B cell (primary cell): ENCODE measurements at regions not wholly inside any gene's neighbourhood (a gene's known extent, or its start where the extent isn't known, plus 50 kb on each side); places are given as distances from the start of the nearest gene placed in this dataset.

Experiments
- ATAC-seq: fragments of 200-7000 bp; cut with Tn5 transposase; one replicate; pipeline ENCODE4 v1.10.0; 2021; ENCODE audit warnings: low read depth, mild to moderate bottlenecking, moderate number of reproducible peaks, moderate library complexity
- CTCF ChIA-PET: fragments of 350-600 bp; sonication (Branson Sonifier 250); formaldehyde crosslinking; loops from one replicate; lab custom pipeline; 2021; ENCODE audit warnings: antibody characterized with exemption, inconsistent platforms; lab: Charles Lee
- POLR2A ChIA-PET: fragments of 350-600 bp; sonication (Branson Sonifier 250); formaldehyde crosslinking; loops from one replicate; lab custom pipeline; 2021; ENCODE audit warnings: antibody characterized with exemption; lab: Charles Lee
- DNase-seq: peaks from one replicate; pipeline ENCODE4 v3.0.0; 2013
- H2AFZ ChIP-seq: 2 replicates; pipeline ENCODE4 v1.6.1; 2012; ENCODE audit warnings: mild to moderate bottlenecking, low read depth, low read length; ENCODE audit not compliant: insufficient read depth, poor library complexity, severe bottlenecking
- H3K27ac ChIP-seq, 2 donors: 1 replicate in 1 of 2; 2 replicates in 1 of 2; pipeline ENCODE4 v1.5.1; 2012 to 2013; ENCODE audit warnings: low read length in 2 of 2, mild to moderate bottlenecking in 2 of 2, moderate library complexity in 1 of 2
- H3K27me3 ChIP-seq, 4 experiments: fragments of 200-600 bp in 1 of 4; sonication (generic) in 1 of 4; replicated peaks in 1 of 4; 1 replicate in 2 of 4; 2 replicates in 2 of 4; pipeline versions ENCODE4 v1.6.1 to v1.7.0; 2013 to 2016; ENCODE audit warnings: low read length in 3 of 4, mild to moderate bottlenecking in 2 of 4, mixed read lengths in 1 of 4, moderate library complexity in 1 of 4; ENCODE audit not compliant: insufficient read depth in 4 of 4, control insufficient read depth in 3 of 4; ENCODE audit errors: control extremely low read depth in 1 of 4
- H3K36me3 ChIP-seq, 2 experiments: replicated peaks in 1 of 2; 1 replicate in 1 of 2; 2 replicates in 1 of 2; pipeline versions ENCODE4 v1.6.1 to v1.7.1; 2013; ENCODE audit warnings: low read length in 1 of 2; ENCODE audit not compliant: insufficient read depth in 2 of 2, control insufficient read depth in 1 of 2; ENCODE audit errors: control extremely low read depth in 1 of 2, extremely low read depth in 1 of 2
- H3K4me1 ChIP-seq, 2 donors: fragments of 200-600 bp in 1 of 2; sonication (generic) in 1 of 2; 1 replicate in 1 of 2; 2 replicates in 1 of 2; pipeline versions ENCODE4 v1.5.1 to v1.6.1; 2013 to 2017; ENCODE audit warnings: low read length in 2 of 2; ENCODE audit not compliant: control insufficient read depth in 2 of 2, insufficient read depth in 2 of 2
- H3K4me2 ChIP-seq: replicated peaks from 2 replicates; pipeline ENCODE3; 2012; ENCODE audit warnings: mild to moderate bottlenecking, low read depth, low read length; ENCODE audit not compliant: poor library complexity, severe bottlenecking
- H3K4me3 ChIP-seq, 5 experiments: fragments of 200-600 bp in 1 of 5; sonication (generic) in 1 of 5; 1 replicate in 3 of 5; 2 replicates in 2 of 5; pipeline versions ENCODE4 v1.5.1 to v1.7.0; 2011 to 2016; ENCODE audit warnings: low read length in 4 of 5, mild to moderate bottlenecking in 4 of 5, low read depth in 2 of 5, control low read depth in 1 of 5, moderate library complexity in 1 of 5; ENCODE audit not compliant: insufficient read depth in 1 of 5; ENCODE audit errors: control extremely low read depth in 1 of 5, extremely low read depth in 1 of 5
- H3K79me2 ChIP-seq: fragments of 200-600 bp; sonication (generic); one replicate; pipeline ENCODE4 v1.6.0; 2016; ENCODE audit warnings: low read length; ENCODE audit not compliant: control insufficient read depth, insufficient read depth
- H3K9ac ChIP-seq: fragments of 200-600 bp; sonication (generic); 2 replicates; pipeline ENCODE4 v1.6.1; 2017; ENCODE audit warnings: mild to moderate bottlenecking, low read length, moderate library complexity
- H3K9me3 ChIP-seq, 3 donors: one replicate each; pipeline versions ENCODE4 v1.6.1 to v1.7.1; 2013; ENCODE audit warnings: low read length in 2 of 3; ENCODE audit not compliant: control insufficient read depth in 2 of 3, insufficient read depth in 1 of 3; ENCODE audit errors: control extremely low read depth in 1 of 3
- H4K20me1 ChIP-seq: 2 replicates; pipeline ENCODE4 v1.6.0; 2012; ENCODE audit warnings: mild to moderate bottlenecking, low read length; ENCODE audit not compliant: insufficient read depth, control insufficient read depth, poor library complexity, severe bottlenecking
- H3K27ac Mint-ChIP-seq: one replicate; pipeline ENCODE4 v1.8.0; 2021; ENCODE audit warnings: mixed read lengths
- H3K27me3 Mint-ChIP-seq: one replicate; pipeline ENCODE4 v1.8.0; 2021; ENCODE audit warnings: mixed read lengths
- H3K4me1 Mint-ChIP-seq: one replicate; pipeline ENCODE4 v1.8.0; 2021; ENCODE audit warnings: mixed read lengths
- H3K4me3 Mint-ChIP-seq: one replicate; pipeline ENCODE4 v1.8.0; 2021; ENCODE audit warnings: mixed read lengths
- H3K9me3 Mint-ChIP-seq: one replicate; pipeline ENCODE4 v1.8.0; 2022; ENCODE audit warnings: mixed read lengths; ENCODE audit not compliant: insufficient read depth
- CTCF ChIP-seq: fragments of 200-600 bp; IDR thresholded peaks from one replicate; pipeline ENCODE4 v1.8.0; 2022; ENCODE audit warnings: antibody characterized with exemption, mild to moderate bottlenecking
- EZH2 ChIP-seq: IDR thresholded peaks from 2 replicates; pipeline ENCODE4 v1.6.1; 2012; ENCODE audit warnings: borderline replicate concordance, low read depth, mild to moderate bottlenecking, moderate library complexity, low read length; ENCODE audit not compliant: insufficient read depth, poor library complexity, severe bottlenecking
- WGBS: methylation state at CpG from one replicate; pipeline ENCODE4 v1.1.5; 2013; ENCODE audit warnings: missing lambda C conversion rate; ENCODE audit not compliant: insufficient coverage; 5-methylcytosine and 5-hydroxymethylcytosine counted together
- intact Hi-C: fragments of 100-400 bp; cut with micrococcal nuclease; formaldehyde crosslinking; loops from one replicate; pipeline ENCODE4 v1.10.0; 2022

GRCh38 chrX:38985945-38986344 is 184.7 kb downstream of the MID1IP1 start:
- intact Hi-C loops, result loop anchor here (1.0 to 5.0 kb wide), 3 partner anchors 184 to 234 kb away; partner anchors contain the start of gene MID1IP1
- no CpG with 5 or more reads among the region's 2 CpGs for WGBS
- no peaks in the 10 kb centered on the region for H3K9me3 ChIP-seq
- TF ChIP-seq EZH2 (no peak), CTCF (no peak)
- Mint-ChIP-seq H3K9me3 (no peaks in the 10 kb centered on the region), H3K27me3 (peaks cover 3% of the 10 kb centered on the region), H3K4me3 (no peak overlapping the region), H3K27ac (no peak overlapping the region), H3K4me1 (no peaks in the 10 kb centered on the region)
- no peak overlapping the region for H3K4me3 ChIP-seq
- no peaks in the 10 kb centered on the region for H3K4me1 ChIP-seq
- H4K20me1 ChIP-seq, result no peaks in the 10 kb centered on the region
- no peaks in the 10 kb centered on the region for H3K36me3 ChIP-seq
- ChIA-PET POLR2A (no interaction called here), CTCF (interaction anchor here (1.3 to 1.9 kb wide), 4 partner anchors 186 to 232 kb away, joined by 4 to 7 read pairs (median 5); no protein-coding TSS in a partner anchor)
- ATAC-seq (no peak), DNase-seq (no peak)
- no peak overlapping the region for H2AFZ ChIP-seq
- no peak overlapping the region for H3K9ac ChIP-seq
- H3K79me2 ChIP-seq, result no peaks in the 10 kb centered on the region
- no peak overlapping the region for H3K27ac ChIP-seq
- H3K27me3 ChIP-seq, result no peaks in the 10 kb centered on the region
- no peak overlapping the region for H3K4me2 ChIP-seq

- TF ChIP-seq CTCF, result no peak
- TF ChIP-seq EZH2, result no peak
- Histone ChIP-seq H3K79me2 (no peaks in the 10 kb centered on the region), H2AFZ (no peak overlapping the region), H3K9ac (no peak overlapping the region), H3K36me3 (no peaks in the 10 kb centered on the region), H3K4me3 (no peak overlapping the region), H3K4me1 (no peaks in the 10 kb centered on the region), H3K4me2 (no peak overlapping the region), H3K27ac (no peak overlapping the region), H4K20me1 (no peaks in the 10 kb centered on the region), H3K27me3 (no peaks in the 10 kb centered on the region), H3K9me3 (no peaks in the 10 kb centered on the region)
- H3K9me3 Mint-ChIP-seq, result no peaks in the 10 kb centered on the region
- H3K4me1 Mint-ChIP-seq, result no peaks in the 10 kb centered on the region
- ChIA-PET CTCF (interaction anchor here (1.3 to 1.9 kb wide), 4 partner anchors 187 to 233 kb away, joined by 4 to 7 read pairs (median 5); no protein-coding TSS in a partner anchor), POLR2A (no interaction called here)
- no CpG with 5 or more reads among the region's 3 CpGs for WGBS
- ATAC-seq (no peak), DNase-seq (no peak)
- H3K4me3 Mint-ChIP-seq, result no peak overlapping the region
- no peak overlapping the region for H3K27ac Mint-ChIP-seq
- peaks cover 3% of the 10 kb centered on the region for H3K27me3 Mint-ChIP-seq
- intact Hi-C loops, result loop anchor here (5.0 kb wide), 2 partner anchors 184 to 234 kb away; partner anchors contain the start of gene MID1IP1
These were observed 185.3 kb downstream of the MID1IP1 start for GRCh38 chrX:38986586-38986985.
